OCI-LY1 (cell line): ENCODE measurements at regions not wholly inside any gene's neighbourhood (a gene's known extent, or its start where the extent isn't known, plus 50 kb on each side); places are given as distances from the start of the nearest gene placed in this dataset.

Experiments
- CTCF ChIP-seq: fragments of 200-600 bp; sonication (generic), shearing (Covaris generic); IDR thresholded peaks from 2 replicates; pipeline ENCODE4 v1.5.1; 2017; ENCODE audit warnings: mild to moderate bottlenecking, antibody characterized with exemption, low read length, moderate library complexity, mixed read lengths
- EZH2 ChIP-seq: fragments of 200-600 bp; sonication (generic), shearing (Covaris generic); IDR thresholded peaks from 2 replicates; pipeline ENCODE4 v1.8.0; 2017; ENCODE audit warnings: borderline replicate concordance, mixed run types, mild to moderate bottlenecking, antibody characterized with exemption, low read length, moderate library complexity, mixed read lengths

- TF ChIP-seq CTCF (no peak), EZH2 (no peak)
These were observed 335.7 kb upstream of the NCAM2 start for GRCh38 chr21:20662514-20662913.
